H9 (cell line): ENCODE measurements at regions not wholly inside any gene's neighbourhood (a gene's known extent, or its start where the extent isn't known, plus 50 kb on each side); places are given as distances from the start of the nearest gene placed in this dataset.

ENCODE experiments used
- DNase-seq: peaks from one replicate; pipeline ENCODE4 v3.0.0-alpha.2; 2017
- H2AFZ ChIP-seq: one replicate; pipeline ENCODE4 v1.6.1; 2013; ENCODE audit warnings: mild to moderate bottlenecking, low read length, control low read depth, moderate library complexity
- H2AK5ac ChIP-seq: 2 replicates; pipeline ENCODE4 v1.6.1; 2013; ENCODE audit warnings: low read length, control low read depth, mixed read lengths; ENCODE audit not compliant: insufficient read length
- H2BK120ac ChIP-seq: one replicate; pipeline ENCODE4 v1.6.1; 2013; ENCODE audit warnings: low read depth, mild to moderate bottlenecking, low read length, control low read depth, inconsistent platforms; ENCODE audit not compliant: poor library complexity, severe bottlenecking
- H2BK12ac ChIP-seq: 2 replicates; pipeline ENCODE4 v1.6.1; 2013; ENCODE audit warnings: low read length, control low read depth, mixed read lengths, low read depth; ENCODE audit not compliant: insufficient read length
- H2BK15ac ChIP-seq: 2 replicates; pipeline ENCODE4 v1.6.1; 2013; ENCODE audit warnings: low read depth, low read length, control low read depth
- H2BK20ac ChIP-seq: one replicate; pipeline ENCODE4 v1.6.1; 2013; ENCODE audit warnings: low read depth, mild to moderate bottlenecking, low read length, control low read depth, inconsistent platforms; ENCODE audit not compliant: poor library complexity, severe bottlenecking
- H2BK5ac ChIP-seq: 2 replicates; pipeline ENCODE4 v1.6.1; 2013; ENCODE audit warnings: low read length, control low read depth, mixed read lengths; ENCODE audit not compliant: insufficient read length
- H3K14ac ChIP-seq: 2 replicates; pipeline ENCODE4 v1.6.1; 2013; ENCODE audit warnings: low read length, control low read depth; ENCODE audit not compliant: insufficient read depth
- H3K18ac ChIP-seq: 2 replicates; pipeline ENCODE4 v1.6.1; 2013; ENCODE audit warnings: low read depth, mild to moderate bottlenecking, mixed read lengths, low read length, control low read depth; ENCODE audit not compliant: insufficient read length
- H3K23ac ChIP-seq: 2 replicates; pipeline ENCODE4 v1.6.1; 2013; ENCODE audit warnings: low read length, control low read depth, mixed read lengths, low read depth; ENCODE audit not compliant: insufficient read length
- H3K23me2 ChIP-seq: 2 replicates; pipeline ENCODE4 v1.6.1; 2013; ENCODE audit warnings: low read depth, mild to moderate bottlenecking, mixed read lengths, low read length, control low read depth; ENCODE audit not compliant: insufficient read length, poor library complexity, severe bottlenecking
- H3K27ac ChIP-seq: 2 replicates; pipeline ENCODE4 v1.5.1; 2013; ENCODE audit warnings: low read length, control low read depth, mixed read lengths, low read depth; ENCODE audit not compliant: insufficient read length
- H3K27me3 ChIP-seq: 2 replicates; pipeline ENCODE4 v1.6.1; 2013; ENCODE audit warnings: low read length, control low read depth, inconsistent platforms; ENCODE audit not compliant: insufficient read depth
- H3K4ac ChIP-seq: 2 replicates; pipeline ENCODE4 v1.6.1; 2013; ENCODE audit warnings: low read depth, mild to moderate bottlenecking, control low read depth, inconsistent platforms, low read length, moderate library complexity
- H3K4me1 ChIP-seq: 2 replicates; pipeline ENCODE4 v1.6.1; 2013; ENCODE audit warnings: low read length, control low read depth, inconsistent platforms; ENCODE audit not compliant: insufficient read depth
- H3K4me2 ChIP-seq: 2 replicates; pipeline ENCODE4 v1.6.1; 2013; ENCODE audit warnings: low read length, control low read depth, mixed read lengths; ENCODE audit not compliant: insufficient read length, insufficient read depth
- H3K56ac ChIP-seq: 2 replicates; pipeline ENCODE4 v1.6.1; 2013; ENCODE audit warnings: low read depth, mild to moderate bottlenecking, mixed read lengths, low read length, control low read depth; ENCODE audit not compliant: insufficient read length
- H3K79me1 ChIP-seq: 2 replicates; pipeline ENCODE4 v1.6.1; 2013; ENCODE audit warnings: low read depth, mild to moderate bottlenecking, moderate library complexity, low read length, control low read depth, inconsistent platforms; ENCODE audit not compliant: insufficient read depth, poor library complexity, severe bottlenecking
- H3K79me2 ChIP-seq: 2 replicates; pipeline ENCODE4 v1.6.1; 2013; ENCODE audit warnings: low read length, control low read depth, inconsistent platforms; ENCODE audit not compliant: insufficient read depth
- H3K9ac ChIP-seq: 2 replicates; pipeline ENCODE4 v1.6.1; 2013; ENCODE audit warnings: low read length, control low read depth, mixed read lengths; ENCODE audit not compliant: insufficient read length; ENCODE audit errors: extremely low read depth
- H3K9me3 ChIP-seq: one replicate; pipeline ENCODE4 v1.6.1; 2013; ENCODE audit warnings: low read depth, low read length, inconsistent platforms; ENCODE audit not compliant: control insufficient read depth
- H3T11ph ChIP-seq: one replicate; pipeline ENCODE4 v1.6.1; 2013; ENCODE audit warnings: mild to moderate bottlenecking, low read length, control low read depth, inconsistent platforms
- H4K20me1 ChIP-seq: one replicate; pipeline ENCODE4 v1.6.1; 2013; ENCODE audit not compliant: control insufficient read depth, insufficient read length, insufficient read depth
- H4K5ac ChIP-seq: 2 replicates; pipeline ENCODE4 v1.6.1; 2013; ENCODE audit warnings: low read depth, mild to moderate bottlenecking, mixed read lengths, low read length, control low read depth; ENCODE audit not compliant: insufficient read length
- H4K8ac ChIP-seq: replicated peaks from 2 replicates; pipeline ENCODE4 v1.6.1; 2013; ENCODE audit warnings: low read length, control low read depth, mixed read lengths, low read depth; ENCODE audit not compliant: insufficient read length
- H4K91ac ChIP-seq: 2 replicates; pipeline ENCODE4 v1.6.1; 2013; ENCODE audit warnings: low read depth, mild to moderate bottlenecking, moderate library complexity, mixed read lengths, low read length, control low read depth; ENCODE audit not compliant: insufficient read length
- H3K27ac Mint-ChIP-seq, 3 experiments: 2 replicates in 2 of 3; 3 replicates in 1 of 3; pipeline ENCODE4 v1.8.0; 2020 to 2021; ENCODE audit warnings: mixed read lengths in 3 of 3, mild to moderate bottlenecking in 1 of 3, moderate library complexity in 1 of 3
- H3K27me3 Mint-ChIP-seq: 2 replicates; pipeline ENCODE4 v1.8.0; 2021; ENCODE audit warnings: low read depth, mild to moderate bottlenecking, moderate library complexity, mixed read lengths
- H3K36me3 Mint-ChIP-seq, 3 experiments: 2 replicates in 2 of 3; 3 replicates in 1 of 3; pipeline ENCODE4 v1.8.0; 2020 to 2021; ENCODE audit warnings: low read depth in 3 of 3, mixed read lengths in 3 of 3; ENCODE audit not compliant: insufficient read depth in 1 of 3
- H3K4me1 Mint-ChIP-seq, 2 experiments: 2 replicates each; pipeline ENCODE4 v1.8.0; 2020; ENCODE audit warnings: mixed read lengths in 2 of 2
- H3K4me3 Mint-ChIP-seq, 2 experiments: 2 replicates in 1 of 2; 3 replicates in 1 of 2; pipeline ENCODE4 v1.8.0; 2020 to 2021; ENCODE audit warnings: mild to moderate bottlenecking in 2 of 2, mixed read lengths in 2 of 2, moderate library complexity in 1 of 2
- H3K9me3 Mint-ChIP-seq, 2 experiments: 2 replicates in 1 of 2; 3 replicates in 1 of 2; pipeline ENCODE4 v1.8.0; 2020; ENCODE audit warnings: mild to moderate bottlenecking in 2 of 2, mixed read lengths in 2 of 2, moderate library complexity in 1 of 2
- CTCF ChIP-seq: fragments of 200-600 bp; sonication (generic); conservative IDR thresholded peaks from 3 replicates; pipeline ENCODE4 v1.8.0; 2021; ENCODE audit warnings: antibody characterized with exemption, mild to moderate bottlenecking
- WGBS: extraction: QIAGEN DNeasy Blood & Tissue Kit; methylation state at CpG from one replicate; pipeline ENCODE4 v1.1.7; 2013; ENCODE audit warnings: missing lambda C conversion rate, low lambda C conversion rate, mixed read lengths; ENCODE audit not compliant: insufficient read length; ENCODE audit errors: extremely low coverage; 5-methylcytosine and 5-hydroxymethylcytosine counted together

- DNase-seq, result peak; percentile 43
- peak overlapping the region in 2 of 3 experiments; percentile 5 to 47; a peak in 2 of 7 replicates for H3K27ac Mint-ChIP-seq
Measured at GRCh38 chr13:103436057-103436654, 369.9 kb upstream of the SLC10A2 start.

More at GRCh38 chr13:103436057-103436654, 369.9 kb upstream of the SLC10A2 start:
- H2BK120ac ChIP-seq, result no peak overlapping the region
- H3T11ph ChIP-seq, result no peak overlapping the region
- no peaks in the 10 kb centered on the region for H3K23me2 ChIP-seq
- Mint-ChIP-seq H3K4me1 (peaks cover 26% of the 10 kb centered on the region in 2 experiments), H3K4me3 (no peak overlapping the region; a peak in 1 of 5 replicates), H3K9me3 (no peaks in the 10 kb centered on the region; a peak in 1 of 5 replicates), H3K27me3 (no peaks in the 10 kb centered on the region), H3K36me3 (no peaks in the 10 kb centered on the region)
- no peak overlapping the region for H4K5ac ChIP-seq
- no peak overlapping the region for H3K27ac ChIP-seq
- no peak overlapping the region for H2BK15ac ChIP-seq
- no peaks in the 10 kb centered on the region for H3K9me3 ChIP-seq
- H3K79me1 ChIP-seq, result no peaks in the 10 kb centered on the region
- no peak overlapping the region for H2AFZ ChIP-seq
- H3K14ac ChIP-seq, result peak overlapping the region; percentile 1; the same call in 1 of the 2 replicates
- no peak overlapping the region for H2BK12ac ChIP-seq
- H2BK5ac ChIP-seq, result no peak overlapping the region
- H3K4ac ChIP-seq, result no peak overlapping the region
- WGBS, result no CpG with 5 or more reads among the region's 10 CpGs
- H2AK5ac ChIP-seq, result no peak overlapping the region
- no peak for TF ChIP-seq CTCF
- no peak overlapping the region for H2BK20ac ChIP-seq
- H3K9ac ChIP-seq, result no peak overlapping the region
- no peaks in the 10 kb centered on the region for H3K79me2 ChIP-seq
- no peak overlapping the region for H4K8ac ChIP-seq
- no peak overlapping the region for H3K56ac ChIP-seq
- no peak overlapping the region for H3K18ac ChIP-seq
- H3K4me1 ChIP-seq, result no peaks in the 10 kb centered on the region; the same call in 1 of the 2 replicates
- H4K91ac ChIP-seq, result no peak overlapping the region
- no peaks in the 10 kb centered on the region for H4K20me1 ChIP-seq
- H3K4me2 ChIP-seq, result no peak overlapping the region
- H3K27me3 ChIP-seq, result no peaks in the 10 kb centered on the region
- H3K23ac ChIP-seq, result no peak overlapping the region
